ENCODE measurements at regions not wholly inside any gene's neighbourhood (a gene's known extent, or its start where the extent isn't known, plus 50 kb on each side); places are given as distances from the start of the nearest gene placed in this dataset.

GRCh38 chr16:60704726-60705125 lies 1331.5 kb downstream of the CDH8 start:
- TF ChIP-seq, protein P1, sequence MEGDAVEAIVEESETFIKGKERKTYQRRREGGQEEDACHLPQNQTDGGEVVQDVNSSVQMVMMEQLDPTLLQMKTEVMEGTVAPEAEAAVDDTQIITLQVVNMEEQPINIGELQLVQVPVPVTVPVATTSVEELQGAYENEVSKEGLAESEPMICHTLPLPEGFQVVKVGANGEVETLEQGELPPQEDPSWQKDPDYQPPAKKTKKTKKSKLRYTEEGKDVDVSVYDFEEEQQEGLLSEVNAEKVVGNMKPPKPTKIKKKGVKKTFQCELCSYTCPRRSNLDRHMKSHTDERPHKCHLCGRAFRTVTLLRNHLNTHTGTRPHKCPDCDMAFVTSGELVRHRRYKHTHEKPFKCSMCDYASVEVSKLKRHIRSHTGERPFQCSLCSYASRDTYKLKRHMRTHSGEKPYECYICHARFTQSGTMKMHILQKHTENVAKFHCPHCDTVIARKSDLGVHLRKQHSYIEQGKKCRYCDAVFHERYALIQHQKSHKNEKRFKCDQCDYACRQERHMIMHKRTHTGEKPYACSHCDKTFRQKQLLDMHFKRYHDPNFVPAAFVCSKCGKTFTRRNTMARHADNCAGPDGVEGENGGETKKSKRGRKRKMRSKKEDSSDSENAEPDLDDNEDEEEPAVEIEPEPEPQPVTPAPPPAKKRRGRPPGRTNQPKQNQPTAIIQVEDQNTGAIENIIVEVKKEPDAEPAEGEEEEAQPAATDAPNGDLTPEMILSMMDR (IDR thresholded peaks at IDR 0.05): no peak
- no peak for TF ChIP-seq EP300 (IDR thresholded peaks at IDR 0.05)
